GM11168 (cell line): ENCODE measurements at regions not wholly inside any gene's neighbourhood (a gene's known extent, or its start where the extent isn't known, plus 50 kb on each side); places are given as distances from the start of the nearest gene placed in this dataset.

Experiments used
- in situ Hi-C: fragments of 300-500 bp; cut with MboI; formaldehyde crosslinking; loops from one replicate; pipeline ENCODE4 v1.12.0; 2022; ENCODE audit warnings: low sequenced_read_pairs; ENCODE audit not compliant: unreplicated experiment

DNA sequence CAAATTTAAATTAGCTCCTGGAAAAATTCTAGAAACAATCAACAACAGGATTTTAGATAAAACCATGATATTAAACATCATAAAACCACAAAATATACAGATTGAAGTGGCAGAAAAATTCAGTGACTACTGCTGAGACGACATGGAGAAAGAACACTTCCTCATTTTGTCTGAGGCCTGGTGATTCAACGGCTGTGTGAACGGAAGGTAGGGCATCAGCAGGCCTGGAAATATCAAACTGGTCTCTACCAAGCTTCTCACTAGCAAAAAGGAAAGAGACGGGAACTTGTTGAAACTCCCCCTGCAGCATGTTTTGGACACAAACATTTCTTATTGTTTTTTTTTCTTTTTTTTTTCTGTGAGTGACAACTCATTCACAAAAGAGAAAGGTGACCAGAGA lies 58.0 kb upstream of the AHI1 start:
- in situ Hi-C loops, result loop anchor here (25.0 kb wide), 1 partner anchor 1318 kb away; no protein-coding TSS in a partner anchor

DNA sequence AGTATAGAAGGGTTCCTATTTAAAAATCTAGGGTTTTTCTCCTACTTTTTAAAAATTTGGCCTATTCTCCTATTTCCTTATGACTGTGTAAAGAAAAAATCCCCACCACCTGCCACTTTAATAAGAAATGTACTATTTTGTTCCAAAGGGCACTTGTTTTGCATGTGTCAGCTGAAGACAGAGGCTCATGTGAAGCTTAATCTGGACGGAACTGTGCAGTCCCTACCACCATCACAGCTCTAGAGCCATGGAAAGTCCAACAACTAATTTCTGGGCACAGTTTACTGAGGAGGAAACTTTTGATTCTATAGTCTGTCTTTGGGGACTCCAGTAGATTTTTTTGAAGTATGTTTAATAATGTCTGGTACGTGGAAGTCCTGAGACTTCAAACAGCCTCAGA lies 60.0 kb upstream of the AHI1 start:
- in situ Hi-C loops, result loop anchor here (25.0 kb wide), 1 partner anchor 1320 kb away; no protein-coding TSS in a partner anchor

DNA sequence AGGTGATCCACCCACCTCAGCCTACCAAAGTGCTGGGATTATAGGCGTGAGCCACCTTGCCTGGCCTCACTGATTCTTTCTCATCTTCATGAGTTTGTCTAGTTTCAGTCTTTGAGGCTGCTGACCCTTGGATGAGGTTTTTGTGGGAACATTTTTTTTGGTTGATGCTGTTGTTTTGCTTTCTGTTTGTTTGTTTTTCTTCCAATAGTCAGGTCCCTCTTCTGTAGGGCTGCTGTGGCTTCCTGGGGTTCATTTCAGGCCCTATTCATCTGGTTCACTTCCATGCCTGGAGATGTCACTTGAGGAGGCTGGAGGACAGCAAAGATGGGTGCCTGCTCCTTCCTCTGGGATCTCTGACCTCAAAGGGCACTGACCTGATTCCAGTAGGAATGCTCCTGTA lies 68.1 kb upstream of the AHI1 start:
- in situ Hi-C loops, result loop anchor here (25.0 kb wide), 1 partner anchor 1328 kb away; no protein-coding TSS in a partner anchor

DNA sequence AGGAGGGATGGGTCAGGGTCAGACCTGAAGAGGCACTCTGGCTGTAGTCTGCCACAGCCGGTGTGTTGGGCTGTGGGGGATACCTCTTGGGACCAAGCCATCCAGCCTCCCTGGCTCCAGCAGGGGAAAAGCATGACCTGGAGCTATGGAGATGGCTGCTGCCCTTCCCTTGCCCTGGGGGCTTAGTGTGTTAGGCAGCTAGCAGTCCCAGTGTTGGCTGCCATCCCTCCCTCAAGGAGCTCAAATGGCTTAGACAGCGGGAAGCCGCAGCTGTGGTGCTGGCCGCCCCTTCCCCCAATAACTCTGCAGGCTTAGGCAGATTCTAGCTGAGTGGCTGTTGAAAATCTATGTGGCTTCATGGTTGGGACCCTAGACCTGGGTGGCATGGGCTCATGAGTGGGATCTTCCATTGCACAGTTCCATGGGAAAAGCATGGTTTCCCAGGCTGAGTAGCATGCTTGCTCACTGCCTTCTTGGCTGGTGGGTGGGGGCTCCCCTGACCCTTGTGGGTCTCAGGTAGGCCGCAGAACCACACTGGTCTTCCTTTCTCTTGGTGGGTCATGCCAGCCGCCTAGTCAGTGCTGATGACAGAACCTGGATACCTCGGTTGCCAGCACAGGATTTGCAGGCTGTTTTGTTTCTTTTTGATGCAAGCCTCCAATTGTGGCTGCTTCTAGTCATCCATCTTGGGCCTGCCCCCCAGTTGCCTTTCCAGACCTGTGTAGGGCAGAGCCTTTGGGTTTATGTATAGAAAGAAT lies 69.0 kb upstream of the AHI1 start:
- in situ Hi-C loops, result loop anchor here (25.0 kb wide), 1 partner anchor 1329 kb away; no protein-coding TSS in a partner anchor

DNA sequence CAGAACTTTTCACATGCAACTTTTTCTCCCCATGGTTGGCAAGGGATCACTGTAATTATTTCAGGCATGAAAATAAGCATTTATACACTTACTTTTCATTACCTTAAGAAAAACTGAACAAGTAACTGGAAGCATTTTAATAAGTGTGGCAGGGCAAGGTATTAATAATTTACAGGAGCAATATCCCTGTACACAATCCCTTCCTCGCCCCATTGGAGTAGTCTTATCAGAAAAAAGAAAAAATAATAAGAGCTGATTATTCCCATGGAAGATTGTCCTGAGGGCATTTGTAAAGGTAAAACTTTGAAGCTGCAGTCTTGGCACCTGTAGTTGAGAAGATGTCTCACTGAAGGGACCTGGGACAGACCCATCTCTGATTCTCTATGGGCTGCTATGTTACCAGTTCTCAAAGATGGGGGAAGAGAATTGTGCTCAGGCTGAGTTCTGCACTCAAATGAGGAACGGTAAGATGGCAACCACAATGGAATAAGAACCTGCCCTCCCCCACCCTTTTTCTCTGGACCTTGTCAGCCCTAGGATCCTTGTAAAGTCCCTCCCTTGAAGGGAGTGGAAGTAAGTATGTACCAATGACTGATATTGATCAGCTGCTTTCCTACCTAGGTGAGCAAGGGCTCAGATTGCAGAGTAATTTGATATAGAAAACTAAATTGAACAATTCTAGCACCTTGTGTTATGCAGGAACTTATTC lies 70.0 kb upstream of the AHI1 start:
- in situ Hi-C loops, result loop anchor here (25.0 kb wide), 1 partner anchor 1330 kb away; no protein-coding TSS in a partner anchor

DNA sequence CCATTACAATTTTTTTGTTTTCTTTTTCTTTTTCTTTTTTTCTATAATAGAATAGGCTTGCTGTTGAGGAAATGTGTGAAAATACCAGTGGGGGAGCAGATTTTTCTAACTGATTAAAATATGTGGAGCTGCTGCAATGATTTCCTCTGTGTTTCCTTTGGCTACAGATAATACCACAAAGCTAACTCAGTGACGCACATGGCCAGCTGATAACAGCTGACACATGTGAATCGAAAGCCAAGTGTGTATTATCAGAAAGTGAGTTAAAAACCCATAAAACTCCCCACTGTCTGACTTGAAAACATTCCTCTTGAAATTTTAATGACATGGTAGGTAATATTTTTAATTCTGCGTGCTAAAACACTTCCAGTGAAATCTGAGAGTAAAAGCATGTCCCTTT lies 70.8 kb upstream of the AHI1 start:
- in situ Hi-C loops, result loop anchor here (25.0 kb wide), 1 partner anchor 1331 kb away; no protein-coding TSS in a partner anchor

DNA sequence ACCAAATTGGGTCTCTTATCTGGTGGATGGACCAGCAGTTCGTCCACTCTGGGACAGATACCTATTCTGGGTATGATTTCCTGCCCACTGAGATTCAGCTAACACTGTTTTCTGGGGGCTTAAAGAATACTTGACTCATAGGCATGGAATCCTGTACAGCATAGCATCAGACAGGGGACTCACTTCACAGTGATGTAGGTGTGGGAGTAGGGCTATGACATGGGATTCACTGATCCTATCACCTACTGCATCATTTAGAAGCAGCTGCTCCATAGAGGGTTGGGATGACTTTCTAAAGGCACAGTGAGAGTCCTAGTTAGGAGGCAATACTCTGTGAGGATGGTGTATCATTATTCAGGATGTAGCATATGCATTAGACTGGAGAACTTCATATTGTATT lies 74.5 kb upstream of the AHI1 start:
- in situ Hi-C loops, result loop anchor here (25.0 kb wide), 1 partner anchor 1335 kb away; no protein-coding TSS in a partner anchor

DNA sequence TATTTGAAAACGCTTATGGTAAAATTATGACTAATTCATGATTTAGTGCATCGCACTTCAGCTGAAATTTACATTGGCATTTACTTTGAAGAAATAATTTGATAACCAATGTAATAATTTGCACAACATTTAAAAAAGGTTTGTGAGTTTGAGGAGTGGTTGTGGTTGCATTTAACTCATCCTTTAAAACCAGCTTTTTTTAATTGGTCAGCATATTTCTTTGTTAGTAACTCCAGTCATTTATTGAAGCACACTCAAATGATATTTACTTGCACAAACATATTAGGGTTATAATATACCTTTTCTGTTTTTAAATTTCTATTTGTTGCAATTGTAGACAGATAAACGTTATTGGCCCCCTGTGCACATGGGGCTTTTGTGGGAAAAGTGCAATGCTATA lies 78.1 kb upstream of the AHI1 start:
- in situ Hi-C loops, result no loop called here

DNA sequence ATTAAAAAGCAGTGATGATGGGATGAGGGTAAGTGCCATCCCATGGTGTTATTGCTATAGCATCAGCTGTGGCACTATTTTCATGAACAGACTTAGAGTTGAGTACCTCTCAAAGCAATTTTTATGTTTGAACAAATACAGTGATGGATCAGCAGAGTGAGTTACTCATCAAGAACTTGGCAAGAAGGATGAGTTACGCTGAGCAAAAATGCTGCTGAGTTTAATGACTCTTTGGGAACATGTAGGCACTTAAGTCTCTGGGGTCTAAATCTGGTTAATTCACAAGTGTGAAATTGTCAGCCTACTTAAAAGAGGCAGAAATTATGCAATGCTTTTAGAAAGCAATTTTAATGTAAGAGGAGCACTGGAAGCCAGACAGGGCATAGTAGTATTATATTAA lies 78.5 kb upstream of the AHI1 start:
- in situ Hi-C loops, result no loop called here

DNA sequence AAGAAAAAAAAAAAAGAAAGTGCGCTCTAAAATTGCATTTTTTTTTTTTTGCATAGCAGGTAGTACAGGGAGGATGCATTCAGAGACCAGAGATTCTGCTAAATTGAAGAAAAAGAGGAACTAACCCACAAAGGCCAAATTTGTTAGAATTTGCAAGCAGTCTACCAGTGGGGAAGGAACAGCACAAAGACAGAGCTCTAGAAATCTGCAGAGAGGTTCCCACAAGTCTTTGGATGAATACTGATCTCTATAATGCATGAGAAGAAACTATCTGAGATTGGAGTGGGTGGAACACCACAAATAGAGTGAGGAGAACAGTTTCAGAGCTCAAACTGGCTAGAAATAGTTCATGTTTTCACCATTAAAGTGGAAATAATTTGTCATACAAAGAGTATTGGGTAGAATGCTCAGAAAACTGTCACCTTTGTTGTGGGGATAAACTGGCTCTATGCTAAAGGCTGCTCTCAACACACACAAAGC lies 79.6 kb upstream of the AHI1 start:
- in situ Hi-C loops, result no loop called here

DNA sequence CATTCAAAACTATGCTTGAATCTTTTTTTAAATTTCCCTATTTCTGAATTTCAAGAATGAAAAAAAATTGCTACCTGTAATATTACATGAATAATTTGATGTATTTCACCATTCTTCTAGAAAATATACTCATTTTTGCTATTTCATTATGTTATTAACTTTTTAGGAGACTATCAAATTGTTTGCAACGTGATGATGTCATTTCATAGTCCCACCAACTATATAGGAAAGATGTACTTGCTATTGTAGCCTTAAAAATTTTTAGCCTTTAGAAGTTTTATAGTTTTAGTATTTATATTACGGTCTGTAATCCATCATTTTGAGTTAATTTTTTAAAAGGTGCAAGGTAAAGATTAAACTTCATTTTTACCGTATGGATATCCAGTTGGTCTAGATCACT lies 81.4 kb upstream of the AHI1 start:
- in situ Hi-C loops, result no loop called here

DNA sequence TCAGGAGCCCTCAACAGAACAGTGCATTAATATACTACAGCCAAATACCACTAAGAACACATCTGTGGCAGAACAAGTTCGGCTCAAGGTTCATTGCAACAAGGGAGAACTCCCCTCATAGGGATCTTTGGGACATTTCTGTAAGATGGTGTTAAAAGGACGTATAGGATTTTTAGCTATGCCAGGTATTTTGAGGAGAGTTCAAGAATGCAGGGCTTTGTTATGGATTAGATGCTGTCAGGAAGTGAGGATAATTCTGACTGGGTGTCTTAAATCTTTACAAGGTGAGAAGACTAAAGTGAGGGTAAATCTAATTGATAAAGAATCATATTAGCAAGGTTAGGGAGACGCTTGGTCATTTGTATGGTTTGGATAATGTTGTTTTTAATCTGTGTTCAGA lies 83.7 kb upstream of the AHI1 start:
- in situ Hi-C loops, result no loop called here

DNA sequence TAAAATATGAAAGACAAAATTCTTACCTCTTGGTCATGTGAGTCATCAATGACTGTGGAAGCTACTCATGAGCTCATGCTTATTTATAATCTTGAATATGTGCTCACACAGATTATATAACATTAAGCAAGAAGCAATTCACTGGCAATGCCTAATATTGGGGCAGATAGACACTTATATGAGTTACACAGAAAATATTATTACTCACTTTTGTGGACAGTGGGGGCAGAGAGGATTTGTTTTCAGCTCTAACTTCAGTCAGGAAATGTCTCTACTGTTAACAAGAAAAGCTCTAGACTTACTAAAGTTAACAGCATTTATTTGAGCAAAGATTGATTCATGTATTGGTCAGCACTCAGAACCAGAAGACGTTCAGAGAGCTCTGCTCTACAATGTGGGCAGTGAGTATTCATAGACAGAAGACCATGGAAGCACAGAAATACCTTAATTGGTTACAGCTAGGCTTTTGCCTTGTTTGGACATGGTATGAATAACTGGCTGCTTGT lies 85.8 kb upstream of the AHI1 start:
- in situ Hi-C loops, result no loop called here

DNA sequence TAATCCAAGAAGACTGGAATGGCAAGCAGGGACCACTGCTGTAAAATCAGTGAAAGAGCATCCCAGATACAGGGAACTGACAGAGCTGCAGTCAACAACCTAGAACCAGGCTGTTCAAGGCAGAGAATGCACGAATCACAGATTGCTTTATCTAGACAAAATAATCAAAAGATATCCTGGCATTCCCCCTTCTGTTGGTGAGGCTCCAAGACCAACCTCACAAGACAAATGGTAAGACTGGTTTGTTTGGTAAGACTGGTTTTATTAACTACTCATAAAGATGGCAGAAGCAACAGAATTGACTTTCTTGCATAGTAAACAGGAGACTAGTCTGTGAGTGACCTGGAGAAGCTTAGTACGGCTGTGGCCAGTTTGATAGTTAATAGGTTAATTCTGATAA lies 88.8 kb upstream of the AHI1 start:
- in situ Hi-C loops, result no loop called here

DNA sequence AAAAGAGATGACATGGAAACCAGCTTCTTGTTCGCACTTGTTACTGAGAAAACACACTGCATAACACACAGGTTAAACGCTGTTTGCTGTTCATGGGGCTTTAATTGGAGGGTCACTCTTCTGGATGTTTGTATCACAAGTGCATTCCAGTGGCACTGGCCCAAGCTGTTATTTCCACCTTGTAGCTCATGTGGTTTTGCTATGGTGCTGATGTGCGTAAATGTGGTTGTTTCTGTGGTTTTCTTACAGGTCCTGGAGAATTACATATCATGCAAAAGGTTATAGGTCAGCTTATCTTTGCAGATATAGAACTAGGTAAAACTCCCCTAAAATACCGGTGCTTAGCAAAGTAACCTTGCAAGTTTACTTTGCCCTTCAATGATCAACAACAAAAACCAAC lies 89.3 kb upstream of the AHI1 start:
- in situ Hi-C loops, result no loop called here

DNA sequence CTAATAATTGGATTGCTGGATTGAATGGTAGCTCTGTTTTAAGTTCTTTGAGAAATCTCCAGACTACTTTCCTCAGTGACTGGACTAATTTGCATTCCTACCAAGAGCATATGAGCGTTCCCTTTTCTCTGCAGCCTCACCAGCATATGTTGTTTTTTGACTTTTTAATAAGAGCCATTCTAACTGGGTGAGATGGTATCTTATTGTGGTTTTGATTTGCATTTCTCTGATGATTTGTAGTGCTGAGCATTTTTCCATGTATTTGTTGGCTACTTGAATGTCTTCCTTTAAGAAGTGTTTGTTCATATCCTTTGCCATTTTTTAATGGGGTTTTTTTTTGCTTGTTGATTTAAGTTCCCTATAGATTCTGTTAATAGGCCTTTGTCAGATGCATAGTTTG lies 94.7 kb upstream of the AHI1 start:
- in situ Hi-C loops, result no loop called here

DNA sequence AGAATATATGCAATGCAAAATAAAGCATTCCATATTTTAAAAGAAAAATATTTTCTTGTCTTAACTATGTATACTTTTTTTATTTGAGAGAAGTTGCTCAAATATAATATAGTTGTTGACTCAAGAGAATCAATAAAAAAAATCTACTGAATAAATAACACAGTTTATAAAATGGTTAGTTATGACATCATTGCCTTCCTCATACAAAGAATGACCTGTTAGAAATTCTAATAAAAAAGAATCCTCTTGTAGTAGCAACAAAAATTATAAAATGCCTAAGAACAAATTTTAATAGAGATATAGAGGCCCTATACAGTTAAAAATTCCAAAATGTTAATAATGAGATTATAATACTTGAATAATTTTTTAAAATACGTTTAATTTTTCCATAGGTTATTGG lies 96.5 kb upstream of the AHI1 start:
- in situ Hi-C loops, result no loop called here

DNA sequence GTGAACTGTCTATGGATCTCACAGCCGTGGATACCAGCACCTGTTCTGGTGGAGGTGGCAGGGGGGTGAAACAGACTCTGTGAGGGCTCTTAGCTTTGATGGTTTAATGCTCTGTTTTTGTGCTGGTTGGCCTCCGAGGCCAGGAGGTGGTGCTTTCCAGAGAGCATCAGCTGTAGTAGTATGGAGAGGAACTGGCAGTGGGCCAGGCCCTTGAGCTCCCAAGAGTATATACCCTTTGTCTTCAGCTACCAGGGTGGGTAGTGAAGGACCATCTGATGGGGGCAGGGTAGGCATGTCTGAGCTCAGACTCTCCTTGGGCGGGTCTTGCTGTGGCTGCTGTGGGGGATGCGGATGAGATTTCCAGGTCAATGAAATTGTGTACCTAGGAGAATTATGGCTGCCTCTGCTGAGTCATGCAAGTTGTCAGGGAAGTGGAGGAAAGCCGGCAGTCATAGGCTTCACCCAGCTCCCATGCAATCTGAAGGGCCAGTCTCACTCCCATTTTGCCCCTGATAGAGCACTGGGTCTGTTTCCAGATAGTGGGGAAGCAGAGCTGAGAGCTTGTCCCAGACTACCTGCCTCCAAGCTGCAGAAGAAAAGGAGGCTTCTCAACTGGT lies 102.7 kb upstream of the AHI1 start:
- in situ Hi-C loops, result no loop called here

DNA sequence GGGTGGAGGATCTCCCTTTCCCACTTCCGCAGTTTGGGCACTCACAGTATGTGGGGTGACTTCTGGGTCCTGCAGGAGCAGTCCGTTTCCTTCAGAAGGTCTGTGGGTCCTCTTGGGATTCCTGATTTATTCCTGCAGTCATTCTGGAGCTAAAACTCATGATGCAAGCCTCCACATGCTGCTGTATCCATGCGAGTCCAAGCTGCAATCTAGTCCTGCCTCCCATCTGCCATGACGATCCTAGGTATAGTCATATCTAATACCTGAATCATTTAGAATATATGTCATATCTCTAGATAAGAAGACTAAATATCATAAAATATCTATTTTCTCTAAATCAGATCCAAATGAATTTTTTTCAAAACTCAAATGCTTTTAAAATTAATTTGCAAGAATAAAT lies 103.4 kb upstream of the AHI1 start:
- in situ Hi-C loops, result no loop called here

DNA sequence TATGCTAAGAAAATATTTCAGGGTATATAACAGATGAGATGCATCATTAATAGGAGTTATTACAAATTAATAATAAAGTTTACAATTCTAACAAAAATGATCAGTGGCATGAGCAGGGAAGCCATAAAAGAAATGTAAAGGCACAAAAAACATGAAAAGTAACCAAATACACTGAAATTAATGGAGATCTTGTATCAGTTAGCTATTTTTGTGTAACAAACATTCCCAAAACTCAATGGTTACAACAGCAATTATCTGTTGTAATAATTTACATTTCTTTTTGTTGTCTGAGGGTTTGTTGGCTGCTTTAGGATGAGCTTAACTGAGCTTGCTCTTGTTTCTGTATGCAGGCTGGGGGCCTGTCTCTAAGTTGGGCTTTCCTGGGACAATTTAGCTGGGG lies 104.3 kb upstream of the AHI1 start:
- in situ Hi-C loops, result no loop called here

DNA sequence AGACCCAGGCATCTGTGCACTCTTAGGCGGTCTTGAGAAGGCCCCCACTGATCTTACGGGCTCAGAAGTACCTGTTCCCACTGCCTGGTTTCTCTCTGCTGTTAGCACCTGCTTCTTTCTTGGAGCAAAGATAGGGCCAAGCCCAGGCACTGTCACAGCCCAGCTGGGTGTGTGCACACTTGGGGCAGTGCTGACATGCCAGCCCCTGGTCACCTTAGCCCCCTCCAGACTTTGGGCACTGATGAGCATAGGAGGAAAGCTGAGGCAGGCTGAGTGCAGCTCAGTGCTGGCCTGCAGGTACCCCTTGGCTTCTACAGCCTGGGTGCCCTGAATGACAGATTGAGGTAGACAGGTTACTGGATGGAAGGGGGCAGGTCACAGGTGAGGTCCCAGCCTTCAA lies 105.7 kb upstream of the AHI1 start:
- in situ Hi-C loops, result no loop called here
